Raji (cell line): ENCODE measurements at regions not wholly inside any gene's neighbourhood (a gene's known extent, or its start where the extent isn't known, plus 50 kb on each side); places are given as distances from the start of the nearest gene placed in this dataset.

ENCODE experiments used
- POLR2A ChIP-seq: IDR thresholded peaks from 2 replicates; pipeline ENCODE4 v1.6.1; 2011; ENCODE audit warnings: low read depth, low read length, control low read depth; ENCODE audit not compliant: insufficient read depth

DNA sequence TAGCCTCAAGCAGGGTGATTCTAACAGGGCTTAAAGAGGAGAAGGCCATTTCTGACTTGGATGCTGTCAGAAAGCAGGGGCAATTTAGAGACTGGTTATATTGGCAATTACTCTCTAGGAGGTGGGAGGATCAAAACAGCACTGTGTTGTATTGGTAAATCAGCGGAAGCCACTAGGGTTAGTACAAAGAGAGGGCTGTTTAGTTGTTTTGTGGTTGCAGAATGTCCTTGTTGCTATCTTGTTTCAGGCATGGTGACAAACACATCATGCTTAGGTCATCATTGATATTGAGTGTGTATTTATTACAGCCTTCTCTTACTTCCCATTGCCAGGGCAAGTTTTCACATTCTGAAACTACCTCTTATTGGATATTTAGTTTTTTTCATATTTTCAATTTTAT lies 165.3 kb downstream of the TAF11L14 start:
- no peak for TF ChIP-seq POLR2A

DNA sequence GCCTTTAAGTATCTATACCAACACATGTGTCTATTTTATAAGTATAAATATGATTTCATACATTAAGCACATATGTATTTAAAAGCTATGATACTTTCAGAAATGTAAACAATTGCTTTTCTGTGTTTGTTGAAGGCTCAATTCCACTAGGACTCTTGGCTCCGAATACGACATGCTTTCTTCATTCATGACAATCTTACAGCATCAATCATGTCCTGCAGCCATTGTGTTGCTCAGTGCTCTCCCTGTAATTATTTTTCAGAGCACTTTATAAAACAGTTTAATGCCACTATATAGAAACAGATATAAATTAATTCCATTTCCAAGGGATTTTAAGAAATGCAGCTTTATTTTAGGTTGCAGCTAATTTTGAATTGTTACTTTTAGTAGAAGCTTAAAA lies 167.3 kb downstream of the TAF11L14 start:
- no peak for TF ChIP-seq POLR2A

DNA sequence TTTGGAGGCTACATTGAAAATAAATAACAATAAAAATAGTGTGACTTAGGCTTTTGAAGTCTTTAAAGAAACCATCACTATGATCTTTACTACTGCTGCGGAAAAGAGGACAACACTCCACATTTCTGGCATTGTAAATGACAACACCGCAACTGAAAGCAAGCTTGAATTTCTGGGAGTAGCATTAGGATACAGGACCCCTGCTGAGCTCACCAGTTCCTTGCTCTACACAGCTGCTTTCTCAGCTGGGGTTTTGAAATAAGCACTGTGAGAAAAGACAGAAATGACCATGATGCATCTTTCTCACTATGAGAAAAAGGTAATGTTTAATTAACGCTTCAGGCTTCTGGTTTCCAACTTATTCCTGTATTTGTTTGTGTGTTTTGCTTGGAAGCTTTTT lies 168.0 kb downstream of the TAF11L14 start:
- TF ChIP-seq POLR2A = no peak

DNA sequence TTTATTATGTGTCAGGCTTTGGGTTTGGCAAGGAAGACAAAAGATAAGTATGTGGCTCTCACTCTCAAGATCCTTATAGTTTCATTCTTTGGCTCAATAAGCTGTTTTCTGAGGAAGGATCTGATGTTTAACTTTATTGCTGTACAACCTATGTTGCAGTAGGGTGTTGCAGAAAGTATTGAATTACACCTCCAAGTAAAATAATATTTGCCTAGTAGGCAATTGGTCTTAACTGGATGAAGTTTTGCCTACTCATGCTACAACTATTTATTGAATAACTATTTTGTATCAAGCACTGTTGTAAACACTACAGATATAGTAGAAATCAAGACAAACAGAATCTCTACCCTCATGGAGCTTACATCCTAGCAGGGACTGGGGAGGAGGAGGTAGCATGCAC lies 169.7 kb downstream of the TAF11L14 start:
- no peak for TF ChIP-seq POLR2A

DNA sequence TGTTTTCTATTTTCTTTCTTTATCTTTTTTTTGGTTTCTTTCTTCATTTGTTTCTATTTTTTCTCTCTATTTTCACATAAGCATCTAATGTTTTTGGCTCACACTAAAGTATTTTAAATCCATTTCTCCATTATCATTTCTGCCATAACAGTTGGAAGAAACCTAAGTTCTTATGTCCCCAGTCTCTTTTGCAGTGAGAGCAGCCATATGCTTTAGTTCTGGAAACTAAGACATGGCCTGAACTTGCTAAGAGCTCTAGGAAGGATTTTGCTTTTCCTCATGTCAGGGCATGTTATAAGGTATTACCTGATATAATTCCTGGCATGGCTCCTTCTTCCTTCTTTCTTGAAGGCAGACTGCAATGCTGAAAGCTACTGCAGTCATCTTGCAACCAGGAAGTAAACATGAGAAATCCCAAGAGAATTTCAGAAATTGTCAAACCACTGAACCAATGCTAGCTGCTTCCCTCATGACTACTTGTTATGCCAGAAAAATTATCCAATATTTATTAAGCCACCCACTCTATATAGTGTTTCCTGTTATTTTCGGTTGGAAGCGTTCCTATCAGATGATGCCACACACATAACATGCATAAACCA lies 171.1 kb downstream of the TAF11L14 start:
- no peak for TF ChIP-seq POLR2A

DNA sequence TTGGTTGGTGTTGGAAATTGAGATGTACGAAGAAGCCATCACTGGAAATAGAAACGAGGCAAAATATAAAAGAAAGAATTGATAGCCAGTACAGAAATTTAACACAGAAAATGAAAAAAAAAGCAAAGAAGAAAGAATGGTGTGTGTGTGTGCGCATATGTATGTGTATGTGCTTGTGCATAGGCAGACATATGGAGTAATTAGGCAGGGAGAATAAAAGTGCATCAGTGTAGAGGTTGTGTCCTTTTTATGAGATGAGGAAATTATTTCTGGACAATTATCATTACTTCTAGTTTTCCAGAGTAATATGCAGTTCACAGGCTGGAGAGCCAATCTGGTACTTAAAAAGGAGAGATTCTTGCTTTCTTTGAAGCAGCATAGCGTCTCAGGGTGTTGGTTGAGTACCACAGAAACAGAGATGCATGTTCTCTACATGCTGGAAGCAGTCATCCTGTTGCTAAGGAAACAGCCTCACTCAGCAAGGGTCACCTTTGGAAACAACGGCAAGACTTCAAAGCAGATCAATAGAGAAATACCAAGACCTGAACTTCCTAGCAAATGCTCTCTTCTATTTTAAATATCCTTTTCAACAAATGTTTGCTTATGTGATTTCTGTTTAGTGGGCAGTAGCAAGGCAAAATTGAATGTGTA lies 172.7 kb downstream of the TAF11L14 start:
- TF ChIP-seq POLR2A = no peak

DNA sequence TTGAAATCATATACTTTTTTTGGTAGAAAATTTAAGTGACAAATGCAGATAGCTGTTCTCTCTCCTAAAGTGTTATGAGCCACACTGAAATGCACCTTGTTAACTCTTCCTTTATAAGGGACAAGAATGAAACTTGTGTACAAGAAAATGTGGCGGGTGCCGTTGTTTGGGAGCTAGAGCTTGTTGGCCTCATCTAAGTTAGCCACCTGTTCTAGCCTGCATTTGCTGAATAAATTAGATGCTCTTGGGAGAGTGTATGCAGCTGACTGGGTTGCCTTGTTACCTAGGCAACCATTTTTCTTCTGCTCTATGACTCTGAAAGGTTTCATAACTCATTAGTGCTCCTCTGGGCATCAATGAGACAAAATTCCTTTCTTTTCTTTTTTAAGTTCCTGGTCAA lies 174.3 kb downstream of the TAF11L14 start:
- no peak for TF ChIP-seq POLR2A

DNA sequence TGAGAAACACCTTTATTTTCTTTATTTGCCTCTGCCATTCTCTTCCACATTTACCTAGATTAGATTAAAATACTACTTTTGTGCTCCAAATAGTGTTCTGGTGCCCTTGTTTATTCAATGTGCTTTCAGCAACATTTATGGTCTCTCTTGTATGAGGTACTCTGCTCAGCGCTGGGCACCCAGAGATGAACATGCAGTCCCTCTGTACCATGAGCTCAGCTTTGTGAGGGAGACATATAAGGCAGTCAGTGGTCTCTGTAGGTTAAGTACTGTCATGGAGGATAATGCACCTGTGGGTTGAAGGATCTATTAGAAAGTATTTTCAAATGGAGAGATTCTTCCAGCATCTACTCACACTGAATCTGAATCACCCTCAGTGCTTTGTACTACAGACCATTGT lies 176.5 kb downstream of the TAF11L14 start:
- no peak for TF ChIP-seq POLR2A

DNA sequence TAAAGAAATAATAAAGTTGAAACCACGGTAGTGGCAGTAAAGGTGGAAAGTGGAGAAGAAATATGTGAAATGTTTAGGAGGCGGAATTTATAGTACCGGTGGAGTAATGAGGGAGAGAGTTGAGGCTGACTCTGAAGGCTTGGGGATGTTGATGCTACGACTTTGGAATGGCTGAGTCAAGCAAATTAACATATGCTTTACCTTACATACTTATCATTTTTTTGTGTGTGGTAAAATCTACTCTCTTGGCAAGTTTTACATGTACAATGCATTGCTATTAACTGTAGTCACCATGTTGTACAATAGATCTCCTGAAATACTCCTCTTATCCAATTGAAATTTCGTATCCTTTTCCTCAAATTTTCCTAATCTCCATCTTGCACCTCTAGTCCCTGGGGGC lies 179.0 kb downstream of the TAF11L14 start:
- TF ChIP-seq POLR2A = no peak

DNA sequence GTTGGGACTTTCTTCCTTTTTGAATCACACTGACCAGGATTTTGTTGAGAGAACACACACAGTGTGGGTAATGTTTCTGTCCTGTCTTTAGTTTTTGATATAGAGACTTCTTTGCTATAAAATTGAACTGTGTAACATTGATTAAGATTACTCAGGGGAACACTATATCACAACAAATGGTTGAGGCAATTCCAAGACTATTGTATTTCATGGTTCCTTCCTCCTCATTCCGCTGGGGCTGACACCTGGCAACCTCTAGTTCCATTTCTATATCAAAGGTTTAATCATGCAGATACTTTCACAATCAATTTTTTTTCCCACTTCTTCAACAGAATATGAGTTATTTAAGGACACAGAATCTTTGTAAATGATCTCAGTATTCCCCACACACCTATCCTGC lies 182.2 kb downstream of the TAF11L14 start:
- no peak for TF ChIP-seq POLR2A

DNA sequence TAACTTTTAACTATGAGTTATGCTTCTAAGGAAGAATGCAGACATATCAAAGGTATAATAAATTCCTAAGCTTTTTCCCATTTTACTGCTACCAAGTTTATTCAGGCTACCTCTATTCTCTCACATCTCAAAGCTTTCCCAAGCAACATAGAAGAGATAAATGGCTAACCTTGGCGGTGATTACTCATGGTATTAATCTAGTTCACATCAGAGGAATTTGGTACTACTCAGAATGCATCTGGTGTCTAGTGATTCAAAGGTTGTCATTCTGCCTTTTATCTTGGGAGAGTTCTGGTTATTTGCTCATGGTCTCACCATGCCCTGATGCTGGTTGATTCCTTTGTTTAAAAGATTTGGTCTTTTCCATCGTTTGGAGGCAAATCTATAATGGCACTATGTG lies 182.7 kb downstream of the TAF11L14 start:
- TF ChIP-seq POLR2A = no peak

DNA sequence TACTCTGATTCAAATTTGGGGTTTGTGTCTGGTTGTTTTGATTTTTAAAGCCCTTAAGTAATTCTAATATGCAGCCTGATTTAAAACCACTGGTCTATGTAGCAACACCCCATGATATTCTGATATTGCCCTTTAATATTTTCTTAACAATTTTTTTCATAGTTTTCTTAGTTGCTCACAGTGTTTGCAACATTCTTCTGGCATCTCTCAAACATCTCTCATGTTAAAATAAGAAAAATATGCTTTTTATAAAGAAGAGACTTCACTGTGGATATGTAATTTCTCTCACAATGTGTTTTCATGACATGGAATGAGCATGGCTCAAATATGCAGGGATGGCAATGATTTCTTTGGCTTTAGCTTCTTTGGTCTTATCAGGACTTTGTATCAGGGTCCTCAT lies 183.7 kb downstream of the TAF11L14 start:
- TF ChIP-seq POLR2A = no peak

DNA sequence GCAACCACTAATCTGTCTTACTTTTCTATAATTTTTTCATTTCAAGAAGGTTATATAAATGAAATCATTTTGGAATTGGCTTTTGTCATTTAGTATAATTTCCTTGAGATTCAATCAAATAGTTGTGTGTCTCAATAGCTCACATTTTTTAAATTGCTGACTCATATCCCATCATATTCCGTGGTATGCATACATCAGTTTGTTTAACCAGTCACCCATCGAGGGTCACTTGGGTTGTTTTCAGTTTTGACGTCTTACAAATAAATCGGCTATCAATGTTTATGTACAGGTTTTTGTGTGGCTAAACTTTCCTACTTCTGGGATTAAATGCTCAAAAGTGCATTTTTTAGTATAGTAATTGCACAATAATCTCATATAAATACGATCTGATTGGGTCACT lies 185.5 kb downstream of the TAF11L14 start:
- no peak for TF ChIP-seq POLR2A

DNA sequence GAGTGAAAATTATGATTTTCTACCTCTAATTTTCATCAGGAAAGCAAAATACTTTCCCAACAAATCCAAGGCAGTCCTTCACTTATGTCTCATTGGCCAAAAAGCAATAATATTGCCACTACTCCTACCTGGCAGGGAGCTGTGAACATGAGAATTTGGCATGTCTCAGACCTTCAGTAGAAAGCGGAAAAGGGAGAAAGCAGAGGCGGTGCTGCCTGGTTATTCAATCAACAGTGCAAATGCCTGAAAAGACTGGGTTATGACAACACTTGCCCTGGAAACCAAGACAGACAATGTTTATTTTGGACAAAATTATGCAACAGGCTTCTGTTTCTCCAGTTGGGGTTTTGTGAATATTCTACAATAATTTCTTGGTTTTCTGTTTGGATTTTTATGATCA lies 194.4 kb downstream of the TAF11L14 start:
- no peak for TF ChIP-seq POLR2A

DNA sequence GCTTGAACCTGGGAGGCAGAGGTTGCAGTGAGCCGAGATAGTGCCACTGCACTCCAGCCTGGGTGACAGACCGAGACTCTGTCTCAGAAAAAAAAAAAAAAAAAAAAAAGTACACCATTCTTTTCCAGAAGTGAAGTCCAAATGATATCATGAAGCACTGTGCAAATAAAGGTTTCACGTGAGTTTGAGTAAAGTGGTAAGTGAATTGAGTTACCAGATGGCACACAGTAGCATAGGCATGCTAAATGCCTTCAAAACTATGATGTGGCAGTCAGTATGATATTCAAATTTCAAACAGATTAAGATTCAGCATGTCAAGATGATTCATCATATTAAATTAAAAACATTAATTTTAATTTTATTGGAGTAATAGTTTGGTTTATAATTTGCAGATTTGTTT lies 195.2 kb downstream of the TAF11L14 start:
- no peak for TF ChIP-seq POLR2A

DNA sequence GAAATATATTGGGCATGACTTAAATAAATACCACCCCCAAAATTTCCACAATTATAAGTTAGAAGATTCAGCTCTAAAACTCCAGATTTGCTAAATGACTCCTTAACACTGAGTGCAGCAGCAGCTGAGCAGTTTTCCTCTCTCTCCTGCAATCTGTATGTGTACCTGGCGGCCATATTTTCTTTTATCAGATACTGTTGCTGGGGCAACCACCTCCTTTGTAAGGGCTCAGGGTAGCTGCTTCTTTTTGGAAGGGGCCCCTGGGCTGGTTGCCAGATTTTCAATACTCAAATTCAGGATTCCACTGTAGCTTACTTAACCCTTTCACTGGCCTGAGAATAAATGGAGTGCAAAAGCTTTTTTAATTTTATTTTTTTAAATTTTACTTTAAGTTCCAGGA lies 197.0 kb downstream of the TAF11L14 start:
- TF ChIP-seq POLR2A = no peak
